Heart left ventricle (tissue), 16 donors: ENCODE measurements at regions not wholly inside any gene's neighbourhood (a gene's known extent, or its start where the extent isn't known, plus 50 kb on each side); places are given as distances from the start of the nearest gene placed in this dataset.
A peak's percentile ranks its signal among the peaks of the same experiment; 100 is the strongest.

Source experiments
- ATAC-seq, 4 donors: fragments of 200-7000 bp; cut with Tn5 transposase; one replicate each; pipeline ENCODE4 v1.9.1; 2020 to 2022; ENCODE audit warnings: moderate library complexity in 4 of 4, mild to moderate bottlenecking in 3 of 4, moderate number of reproducible peaks in 1 of 4
- DNase-seq, 5 donors: peaks; one replicate each; pipeline ENCODE4 v3.0.0-alpha.2; 2020
- H3K27ac ChIP-seq, 12 donors: fragments of 200-600 bp; sonication (generic) in 4 of 12; one replicate each; pipeline versions ENCODE4 v1.5.0 to v1.8.0; 2016 to 2022; ENCODE audit warnings: mild to moderate bottlenecking in 2 of 12
- H3K27me3 ChIP-seq, 9 donors: fragments of 200-600 bp; sonication (generic) in 2 of 9; one replicate each; pipeline versions ENCODE4 v1.5.1 to v1.8.0; 2016 to 2022; ENCODE audit warnings: mild to moderate bottlenecking in 3 of 9
- H3K36me3 ChIP-seq, 9 donors: fragments of 200-600 bp; sonication (generic) in 2 of 9; one replicate each; pipeline versions ENCODE4 v1.5.0 to v1.8.0; 2018 to 2022; ENCODE audit warnings: mild to moderate bottlenecking in 2 of 9
- H3K4me1 ChIP-seq, 12 donors: fragments of 200-600 bp; sonication (generic) in 4 of 12; one replicate each; pipeline versions ENCODE4 v1.5.0 to v1.8.0; 2016 to 2022; ENCODE audit warnings: mild to moderate bottlenecking in 3 of 12
- H3K4me3 ChIP-seq, 12 donors: fragments of 200-600 bp; sonication (generic) in 4 of 12; one replicate each; pipeline versions ENCODE4 v1.5.0 to v1.8.0; 2017 to 2022; ENCODE audit warnings: mild to moderate bottlenecking in 9 of 12, moderate library complexity in 4 of 12
- H3K9me3 ChIP-seq, 12 donors: fragments of 200-600 bp; sonication (generic) in 4 of 12; one replicate each; pipeline versions ENCODE4 v1.5.0 to v1.8.0; 2016 to 2022; ENCODE audit warnings: mild to moderate bottlenecking in 1 of 12
- CTCF ChIP-seq, 12 donors: fragments of 200-600 bp; sonication (generic) in 4 of 12; IDR thresholded peaks; one replicate each; pipeline versions ENCODE4 v1.5.0 to v1.8.0; 2018 to 2022; ENCODE audit warnings: antibody characterized with exemption in 12 of 12, mild to moderate bottlenecking in 5 of 12
- POLR2A ChIP-seq, 2 donors: fragments of 450-650 bp; IDR thresholded peaks; one replicate each; pipeline ENCODE4 v1.6.1; 2017; ENCODE audit warnings: antibody characterized with exemption in 2 of 2, mild to moderate bottlenecking in 2 of 2, moderate library complexity in 2 of 2
- WGBS, 4 donors: extraction: QIAGEN DNeasy Blood & Tissue Kit in 2 of 4; methylation state at CpG; one replicate each; pipeline versions ENCODE4 v1.1.5 to v1.1.7; 2013 to 2018; 5-methylcytosine and 5-hydroxymethylcytosine counted together
- intact Hi-C, 10 donors: fragments of 100-400 bp; cut with DNase I; formaldehyde crosslinking; loops; one replicate each; pipeline versions ENCODE4 v1.11.1 to v1.14.2; 2022
- donor health status: ischemic (EF 13 %, LVEDD 7.1; RV severe dilation, severe dysfunction).
- donor health status: healthy with polysubstance abuse.
- donor health status: DM: no; HTN: yes; CAD: no.
- donor health status: DM: no; HTN: no; CAD: no.
- donor health status: ischemic (EF 25% LVEDD 6.9; RV normal size, moderate dysfunction).
- donor health status: ischemic (EF 25% LVEDD 5.7; RV mildly dilated, moderate dysfunction).
- donor health status: healthy.
- donor health status: DM: yes; HTN: yes; CAD: no.
- donor health status: ischemic (EF 35%, LVEDD 5.7; RV mildly dilated, moderate dysfunction).
- donor health status: nonischemic (EF 11% LVEDD 7.7; RV severe dilation, severe dysfunction).
- donor health status: DM: yes; HTN: yes; CAD: no.
- donor health status: PGD.
- donor health status: ischemic (EF 29% LVEDD 5.4; RV normal size, mild dysfunction).
- donor health status: nonischemic (EF 23%, LVEDD 6.1; RV moderate dilation, normal function).

GRCh38 chr2:147501968-147502367, 342.9 kb upstream of the ACVR2A start:
- Histone ChIP-seq H3K36me3 (no peaks in the 10 kb centered on the region), H3K9me3 (no peaks in the 10 kb centered on the region), H3K4me1 (peaks cover 0 to 8% (median 0%) of the 10 kb centered on the region in 12 donors), H3K27me3 (no peaks in the 10 kb centered on the region), H3K27ac (no peak overlapping the region), H3K4me3 (no peak overlapping the region)
- intact Hi-C loops: loop anchor here in 1 of 10 donors (5.0 kb wide), 1 partner anchor 50 kb away; no protein-coding TSS in a partner anchor
- ATAC-seq: no peak
- TF ChIP-seq POLR2A (IDR thresholded peaks at IDR 0.05) (no peak), CTCF (IDR thresholded peaks at IDR 0.05) (no peak)
- no peak for DNase-seq
- 83 to 88% (median 88%) methylated on average over 4 of the region's 4 CpGs for WGBS, 4 donors

DNA sequence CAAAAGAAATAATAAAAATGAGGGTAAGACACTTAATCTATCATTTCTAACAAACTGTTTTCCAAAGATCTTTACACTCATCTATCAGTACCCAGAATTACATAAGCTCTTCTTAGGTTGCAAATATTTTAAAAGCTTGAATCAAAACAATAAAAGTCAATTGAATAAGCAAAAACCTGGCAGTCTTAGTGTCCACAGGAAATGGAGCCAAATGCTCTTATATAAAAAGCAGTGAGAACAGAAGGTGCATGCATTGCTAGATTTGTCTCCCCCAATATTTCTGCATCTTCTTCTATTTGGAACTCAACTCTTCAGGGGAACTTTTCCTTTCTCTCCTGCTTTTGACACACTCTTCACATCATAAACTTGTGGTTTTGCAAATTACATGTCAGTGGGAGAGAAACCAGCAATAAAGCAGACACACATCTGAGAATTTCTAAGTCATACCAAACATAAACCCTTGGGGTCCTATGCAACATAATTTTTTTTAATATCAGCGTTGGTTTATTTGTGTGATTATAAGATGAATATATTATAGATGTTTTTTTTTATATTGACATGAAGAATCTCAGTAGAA, 343.9 kb upstream of the ACVR2A start:
- 78 to 85% (median 82%) methylated on average over 1 of the region's 1 CpG for whole genome bisulfite sequencing, 4 donors
- peaks cover 0 to 8% (median 0%) of the 10 kb centered on the region in 12 donors for H3K4me1 ChIP-seq
- DNase-seq (no peak), ATAC-seq (no peak)
- no peaks in the 10 kb centered on the region for H3K27me3 ChIP-seq
- H3K4me3 ChIP-seq: no peak overlapping the region
- no peaks in the 10 kb centered on the region for H3K9me3 ChIP-seq
- TF ChIP-seq POLR2A (IDR thresholded peaks at IDR 0.05): no peak
- TF ChIP-seq CTCF (IDR thresholded peaks at IDR 0.05): no peak
- intact Hi-C loops: loop anchor here in 1 of 10 donors (5.0 kb wide), 1 partner anchor 51 kb away; no protein-coding TSS in a partner anchor
- H3K36me3 ChIP-seq: no peaks in the 10 kb centered on the region
- peak overlapping the region in 2 of 12 donors; percentile 34 to 80 for H3K27ac ChIP-seq

DNA sequence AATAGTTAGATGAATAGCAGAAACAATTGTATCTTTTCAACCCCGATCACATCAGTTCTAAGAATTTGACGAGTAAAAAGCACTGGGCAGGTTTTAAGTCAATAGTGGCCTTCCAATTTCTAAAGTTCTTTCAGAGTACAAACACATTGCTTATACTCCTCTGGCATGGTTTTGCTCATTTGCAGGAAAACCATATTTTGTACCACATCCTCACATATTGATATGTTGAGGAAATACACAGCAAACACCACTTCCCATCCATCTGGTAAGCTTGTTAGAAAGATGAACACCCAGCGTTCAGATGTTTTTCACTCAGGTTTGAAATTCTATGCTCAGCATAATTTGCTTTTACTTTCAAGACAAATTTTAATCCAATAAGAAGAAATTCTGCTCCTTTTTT, 344.6 kb upstream of the ACVR2A start:
- no peak overlapping the region for H3K4me3 ChIP-seq
- no peaks in the 10 kb centered on the region for H3K9me3 ChIP-seq
- 61 to 66% (median 65%) methylated on average over 3 of the region's 3 CpGs for WGBS, 4 donors
- H3K4me1 ChIP-seq: peaks cover 0 to 8% (median 0%) of the 10 kb centered on the region in 12 donors
- ATAC-seq (peak in 1 of 4 donors; percentile 54), DNase-seq (no peak)
- H3K36me3 ChIP-seq: no peaks in the 10 kb centered on the region
- TF ChIP-seq POLR2A (IDR thresholded peaks at IDR 0.05): no peak
- H3K27ac ChIP-seq: peak overlapping the region in 5 of 12 donors; percentile 32 to 80 (median 53)
- H3K27me3 ChIP-seq: no peaks in the 10 kb centered on the region
- intact Hi-C loops: loop anchor here in 1 of 10 donors (5.0 kb wide), 1 partner anchor 52 kb away; no protein-coding TSS in a partner anchor

DNA sequence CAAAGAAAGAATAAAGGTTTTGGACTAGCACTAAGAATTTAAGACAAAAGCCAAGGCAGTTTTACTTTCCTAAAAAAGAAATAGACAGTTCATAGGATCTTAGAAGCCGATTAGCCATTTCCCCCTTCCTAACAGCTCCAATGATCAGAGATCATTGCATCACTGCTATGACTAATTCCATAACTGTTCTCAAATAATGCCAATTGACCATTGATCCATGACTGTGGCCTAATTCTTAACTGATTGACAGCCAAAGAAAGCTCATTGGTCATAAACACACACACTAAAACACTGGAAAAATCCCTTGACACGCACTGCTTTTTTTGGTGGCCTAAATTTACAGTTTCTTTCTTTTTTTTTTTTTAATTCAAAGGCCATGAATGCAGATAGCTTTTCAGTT, 345.0 kb upstream of the ACVR2A start:
- Histone ChIP-seq H3K27me3 (no peaks in the 10 kb centered on the region), H3K27ac (peak overlapping the region in 6 of 12 donors; percentile 32 to 80 (median 52)), H3K9me3 (no peaks in the 10 kb centered on the region), H3K4me3 (no peak overlapping the region), H3K4me1 (peaks cover 0 to 8% (median 0%) of the 10 kb centered on the region in 12 donors), H3K36me3 (no peaks in the 10 kb centered on the region)
- TF ChIP-seq CTCF (IDR thresholded peaks at IDR 0.05): no peak
- TF ChIP-seq POLR2A (IDR thresholded peaks at IDR 0.05): no peak
- ATAC-seq (no peak), DNase-seq (no peak)
- intact Hi-C loops: loop anchor here in 1 of 10 donors (5.0 kb wide), 1 partner anchor 53 kb away; no protein-coding TSS in a partner anchor
- WGBS, 4 donors: 66 to 74% (median 71%) methylated on average over 2 of the region's 2 CpGs
